ENCODE measurements at regions not wholly inside any gene's neighbourhood (a gene's known extent, or its start where the extent isn't known, plus 50 kb on each side); places are given as distances from the start of the nearest gene placed in this dataset.

DNA sequence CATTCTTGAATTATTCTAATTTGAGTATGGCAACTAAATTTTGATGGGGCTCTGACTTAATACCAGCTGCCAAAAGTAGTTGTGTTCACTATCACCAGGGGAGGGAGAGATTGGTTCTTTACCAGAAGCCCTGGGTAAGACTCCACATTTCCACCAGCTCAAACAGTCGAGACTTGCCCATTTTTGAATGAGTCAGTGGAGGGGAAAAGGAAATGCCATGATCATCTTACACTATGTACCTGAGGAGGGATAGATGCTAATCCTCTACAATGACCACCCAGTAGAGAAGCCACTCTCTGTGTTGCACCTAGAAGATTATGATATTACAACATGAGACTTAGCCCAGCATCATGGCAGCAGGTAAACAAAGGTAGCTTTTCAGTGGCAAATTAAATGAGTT, 77.0 kb upstream of the SGK1 start:
- ATAC-seq: no peak
- TF ChIP-seq POLR2A (IDR thresholded peaks at IDR 0.05): no peak
- TF ChIP-seq, protein P1, sequence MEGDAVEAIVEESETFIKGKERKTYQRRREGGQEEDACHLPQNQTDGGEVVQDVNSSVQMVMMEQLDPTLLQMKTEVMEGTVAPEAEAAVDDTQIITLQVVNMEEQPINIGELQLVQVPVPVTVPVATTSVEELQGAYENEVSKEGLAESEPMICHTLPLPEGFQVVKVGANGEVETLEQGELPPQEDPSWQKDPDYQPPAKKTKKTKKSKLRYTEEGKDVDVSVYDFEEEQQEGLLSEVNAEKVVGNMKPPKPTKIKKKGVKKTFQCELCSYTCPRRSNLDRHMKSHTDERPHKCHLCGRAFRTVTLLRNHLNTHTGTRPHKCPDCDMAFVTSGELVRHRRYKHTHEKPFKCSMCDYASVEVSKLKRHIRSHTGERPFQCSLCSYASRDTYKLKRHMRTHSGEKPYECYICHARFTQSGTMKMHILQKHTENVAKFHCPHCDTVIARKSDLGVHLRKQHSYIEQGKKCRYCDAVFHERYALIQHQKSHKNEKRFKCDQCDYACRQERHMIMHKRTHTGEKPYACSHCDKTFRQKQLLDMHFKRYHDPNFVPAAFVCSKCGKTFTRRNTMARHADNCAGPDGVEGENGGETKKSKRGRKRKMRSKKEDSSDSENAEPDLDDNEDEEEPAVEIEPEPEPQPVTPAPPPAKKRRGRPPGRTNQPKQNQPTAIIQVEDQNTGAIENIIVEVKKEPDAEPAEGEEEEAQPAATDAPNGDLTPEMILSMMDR (IDR thresholded peaks at IDR 0.05): no peak
- H3K36me3 ChIP-seq: no peaks in the 10 kb centered on the region
- H3K4me1 ChIP-seq: peaks cover 0 to 7% (median 0%) of the 10 kb centered on the region in 12 donors
- 83 to 93% (median 87%) methylated on average over 1 of the region's 1 CpG for WGBS, 4 donors
- intact Hi-C loops (cut with DNase I): no loop called here
- no peak overlapping the region for H3K4me3 ChIP-seq
- no peaks in the 10 kb centered on the region for H3K9me3 ChIP-seq
- DNase-seq: no peak
- no peak overlapping the region for H3K27ac ChIP-seq
- no peaks in the 10 kb centered on the region for H3K27me3 ChIP-seq

- Histone ChIP-seq H3K4me1 (peaks cover 0 to 11% (median 0%) of the 10 kb centered on the region in 12 donors), H3K9me3 (no peaks in the 10 kb centered on the region), H3K36me3 (no peaks in the 10 kb centered on the region), H3K4me3 (no peak overlapping the region), H3K27ac (no peak overlapping the region), H3K27me3 (no peaks in the 10 kb centered on the region)
- TF ChIP-seq POLR2A (IDR thresholded peaks at IDR 0.05): no peak
- TF ChIP-seq, protein P1 (IDR thresholded peaks at IDR 0.05): no peak
- intact Hi-C loops (cut with DNase I): no loop called here
- DNase-seq (no peak), ATAC-seq (no peak)
- 90 to 100% (median 95%) methylated on average over 1 of the region's 1 CpG for WGBS, 4 donors
Observed at GRCh38 chr6:134394208-134394607, 76.3 kb upstream of the SGK1 start.

- intact Hi-C loops (cut with DNase I): no loop called here
- TF ChIP-seq, protein P1 (IDR thresholded peaks at IDR 0.05): no peak
- TF ChIP-seq POLR2A (IDR thresholded peaks at IDR 0.05): no peak
- Histone ChIP-seq H3K4me3 (no peak overlapping the region), H3K4me1 (peaks cover 0 to 10% (median 0%) of the 10 kb centered on the region in 12 donors), H3K9me3 (no peaks in the 10 kb centered on the region), H3K27me3 (no peaks in the 10 kb centered on the region), H3K36me3 (no peaks in the 10 kb centered on the region), H3K27ac (no peak overlapping the region)
- WGBS, 4 donors: 64 to 76% (median 70%) methylated on average over 1 of the region's 1 CpG
- DNase-seq (no peak), ATAC-seq (no peak)
Observed at GRCh38 chr6:134391205-134391604, 73.3 kb upstream of the SGK1 start.

DNA sequence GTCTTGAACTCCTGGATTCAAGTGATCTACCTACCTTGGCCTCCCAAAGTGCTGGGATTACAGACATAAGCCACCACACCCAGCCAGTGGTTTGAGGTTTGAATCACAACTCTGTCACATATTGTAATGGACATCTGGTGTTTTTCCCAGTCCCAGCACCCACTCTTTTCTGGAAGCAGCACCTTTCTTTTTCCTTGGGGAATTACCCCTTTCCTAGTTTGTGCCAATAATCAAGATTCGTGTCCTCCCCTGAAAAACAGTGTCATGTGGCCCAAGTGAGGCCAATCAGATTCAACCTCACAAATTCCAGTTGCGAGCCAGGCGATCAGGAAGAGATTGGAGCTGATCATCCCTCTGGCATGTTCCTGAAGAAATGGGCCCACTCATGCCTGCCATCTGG, 71.7 kb upstream of the SGK1 start:
- intact Hi-C loops (cut with DNase I): no loop called here
- no peaks in the 10 kb centered on the region for H3K9me3 ChIP-seq
- ATAC-seq (no peak), DNase-seq (no peak)
- TF ChIP-seq, protein P1 (IDR thresholded peaks at IDR 0.05): no peak
- TF ChIP-seq POLR2A (IDR thresholded peaks at IDR 0.05): no peak
- peaks cover 0 to 10% (median 0%) of the 10 kb centered on the region in 12 donors for H3K4me1 ChIP-seq
- WGBS, 4 donors: 87 to 90% (median 88%) methylated on average over 3 of the region's 3 CpGs
- H3K27me3 ChIP-seq: no peaks in the 10 kb centered on the region
- no peaks in the 10 kb centered on the region for H3K36me3 ChIP-seq
- no peak overlapping the region for H3K27ac ChIP-seq
- no peak overlapping the region for H3K4me3 ChIP-seq

Measured in heart left ventricle (tissue), 16 donors.